GM18526 (cell line): ENCODE measurements at regions not wholly inside any gene's neighbourhood (a gene's known extent, or its start where the extent isn't known, plus 50 kb on each side); places are given as distances from the start of the nearest gene placed in this dataset.

Experiments used
- POLR2A ChIP-seq: IDR thresholded peaks from 3 replicates; pipeline ENCODE4 v1.6.1; 2011; ENCODE audit not compliant: insufficient read length; ENCODE audit errors: extremely low read depth

DNA sequence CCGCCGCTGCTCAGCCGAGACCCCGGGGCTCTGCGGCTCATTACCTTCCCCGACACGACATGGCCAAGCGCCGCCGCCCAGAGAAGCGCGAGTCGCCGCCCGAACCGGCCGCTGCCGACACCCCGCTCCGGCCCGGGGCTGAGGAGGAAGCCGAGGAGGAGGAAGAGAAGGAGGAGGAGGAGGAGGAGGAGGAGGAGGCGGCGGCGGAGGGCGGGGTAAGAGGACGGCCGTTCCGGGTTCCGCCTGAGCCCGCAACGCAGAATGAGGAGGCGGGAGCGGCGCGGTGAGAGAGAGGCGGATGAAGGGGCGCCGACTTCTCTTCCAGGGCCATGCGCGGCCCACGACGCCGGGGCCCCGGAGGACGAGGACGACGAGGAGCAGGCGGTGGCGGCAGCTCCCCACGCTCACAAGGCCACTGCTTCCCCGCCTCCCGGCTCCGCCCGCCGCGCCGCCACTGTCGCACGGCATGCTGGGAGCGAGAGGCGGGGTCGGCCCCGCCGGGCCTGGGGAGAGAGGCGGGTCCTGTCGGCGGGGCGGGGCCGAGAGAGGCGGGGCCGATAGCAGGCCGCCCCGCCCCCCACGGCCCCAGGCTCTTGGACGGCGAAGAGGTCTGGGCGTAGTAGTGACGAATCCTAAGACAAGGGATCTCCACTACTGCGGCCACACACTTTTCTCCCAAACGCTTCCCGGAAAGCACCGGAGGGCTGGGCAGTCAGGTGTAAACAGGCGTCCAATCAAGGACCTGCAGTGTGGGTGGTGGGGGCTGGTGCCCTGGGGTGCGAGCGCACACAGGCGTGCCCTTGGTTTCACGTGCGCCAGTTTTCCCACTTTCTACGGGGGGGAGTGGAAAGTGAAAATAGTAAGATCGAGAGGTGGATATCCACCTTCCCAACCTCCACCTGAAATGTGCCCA, 67.9 kb upstream of the SPN start:
- TF ChIP-seq POLR2A: peak; percentile 34

DNA sequence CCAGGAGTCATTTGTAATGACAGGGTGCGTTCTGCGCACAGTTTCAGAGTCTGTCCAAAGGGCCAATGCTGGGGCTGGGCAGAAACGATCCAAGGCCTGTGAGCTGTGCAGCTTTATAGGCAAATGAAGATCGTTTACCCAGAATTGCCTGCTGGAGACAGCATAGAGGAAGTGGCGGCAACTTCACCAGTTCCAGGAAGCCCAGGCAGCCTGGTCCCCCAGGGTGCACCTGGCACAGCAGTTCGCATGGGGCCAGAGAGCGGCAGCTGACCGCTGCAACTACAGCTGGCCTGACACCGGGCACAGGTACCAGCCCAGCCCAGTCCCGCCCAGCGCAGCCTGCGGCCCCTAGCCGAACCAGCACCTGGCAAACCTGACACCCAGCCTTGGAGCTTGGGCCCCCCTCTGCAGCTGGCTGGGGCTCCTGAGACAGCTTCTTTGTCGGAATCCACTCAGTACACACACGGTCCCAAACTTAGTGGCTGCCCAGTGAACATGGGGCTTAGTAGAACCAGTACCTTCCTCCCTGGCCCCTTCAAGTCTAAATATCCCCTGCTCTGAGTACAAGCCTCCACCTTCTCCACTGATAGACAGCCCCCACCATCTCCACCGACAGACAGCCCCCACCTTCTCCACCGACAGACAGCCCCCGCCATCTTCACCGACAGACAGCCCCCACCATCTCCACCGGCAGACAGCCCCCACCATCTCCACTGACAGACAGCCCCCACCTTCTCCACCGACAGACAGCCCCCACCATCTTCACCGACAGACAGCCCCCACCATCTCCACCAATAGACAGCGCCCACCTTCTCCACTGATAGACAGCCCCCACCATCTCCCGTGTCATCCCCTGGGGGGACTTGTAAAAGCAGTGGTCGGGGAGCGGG, 62.7 kb upstream of the SPN start:
- peak; percentile 23 for TF ChIP-seq POLR2A
